Trophoblast cell (in vitro differentiated cells and primary cell): ENCODE measurements at regions not wholly inside any gene's neighbourhood (a gene's known extent, or its start where the extent isn't known, plus 50 kb on each side); places are given as distances from the start of the nearest gene placed in this dataset.

Experiments used
- DNase-seq, 2 donors: peaks; one replicate each; pipeline ENCODE4 v3.0.0-alpha.2; 2016
- H2AFZ ChIP-seq: 2 replicates; pipeline ENCODE4 v1.6.1; 2013; ENCODE audit warnings: low read length, moderate library complexity, mild to moderate bottlenecking; ENCODE audit not compliant: insufficient read depth, poor library complexity
- H2AK5ac ChIP-seq: 2 replicates; pipeline ENCODE4 v1.6.1; 2013; ENCODE audit warnings: mild to moderate bottlenecking, low read length
- H2BK120ac ChIP-seq: 2 replicates; pipeline ENCODE4 v1.6.1; 2013; ENCODE audit warnings: low read length, mild to moderate bottlenecking, moderate library complexity; ENCODE audit not compliant: insufficient read depth, poor library complexity
- H2BK12ac ChIP-seq: 2 replicates; pipeline ENCODE4 v1.6.1; 2013; ENCODE audit warnings: mild to moderate bottlenecking, low read length, moderate library complexity
- H2BK5ac ChIP-seq: 2 replicates; pipeline ENCODE4 v1.6.1; 2013; ENCODE audit warnings: low read length, low read depth, moderate library complexity, mild to moderate bottlenecking; ENCODE audit not compliant: poor library complexity
- H3K14ac ChIP-seq: 2 replicates; pipeline ENCODE4 v1.6.1; 2013; ENCODE audit warnings: mild to moderate bottlenecking, low read length
- H3K18ac ChIP-seq: 2 replicates; pipeline ENCODE4 v1.6.1; 2013; ENCODE audit warnings: mild to moderate bottlenecking, low read length
- H3K23ac ChIP-seq: 2 replicates; pipeline ENCODE4 v1.6.1; 2013; ENCODE audit warnings: low read length
- H3K27ac ChIP-seq: 2 replicates; pipeline ENCODE4 v1.5.1; 2013; ENCODE audit warnings: low read depth, mild to moderate bottlenecking, inconsistent platforms, low read length, moderate library complexity
- H3K27me3 ChIP-seq: 2 replicates; pipeline ENCODE4 v1.6.1; 2013; ENCODE audit warnings: inconsistent platforms, mild to moderate bottlenecking, low read length, moderate library complexity; ENCODE audit not compliant: insufficient read depth
- H3K36me3 ChIP-seq, 2 experiments: 1 replicate in 1 of 2; 2 replicates in 1 of 2; pipeline ENCODE4 v1.6.1; 2013; ENCODE audit warnings: low read length in 2 of 2, mild to moderate bottlenecking in 2 of 2, moderate library complexity in 1 of 2; ENCODE audit not compliant: insufficient read depth in 2 of 2, control insufficient read depth in 1 of 2
- H3K4ac ChIP-seq: 2 replicates; pipeline ENCODE4 v1.6.1; 2013; ENCODE audit warnings: low read depth, mild to moderate bottlenecking, low read length, moderate library complexity
- H3K4me1 ChIP-seq, 2 experiments: 1 replicate in 1 of 2; 2 replicates in 1 of 2; pipeline ENCODE4 v1.6.1; 2013; ENCODE audit warnings: low read length in 2 of 2, mild to moderate bottlenecking in 2 of 2, moderate library complexity in 1 of 2; ENCODE audit not compliant: insufficient read depth in 2 of 2, control insufficient read depth in 1 of 2
- H3K4me2 ChIP-seq: 2 replicates; pipeline ENCODE4 v1.6.1; 2013; ENCODE audit warnings: inconsistent platforms, mild to moderate bottlenecking, low read length, moderate library complexity
- H3K4me3 ChIP-seq: 2 replicates; pipeline ENCODE4 v1.5.1; 2013; ENCODE audit warnings: mild to moderate bottlenecking, low read depth, low read length, inconsistent platforms
- H3K79me1 ChIP-seq: one replicate; pipeline ENCODE4 v1.6.1; 2013; ENCODE audit warnings: low read length
- H3K79me2 ChIP-seq: 2 replicates; pipeline ENCODE4 v1.6.1; 2013; ENCODE audit warnings: low read length, mild to moderate bottlenecking; ENCODE audit not compliant: control insufficient read depth, insufficient read depth, poor library complexity
- H3K9ac ChIP-seq: 2 replicates; pipeline ENCODE4 v1.6.1; 2013; ENCODE audit warnings: mild to moderate bottlenecking, low read length
- H3K9me3 ChIP-seq: 2 replicates; pipeline ENCODE4 v1.6.1; 2013; ENCODE audit warnings: low read depth, mild to moderate bottlenecking, control low read depth, inconsistent platforms, low read length; ENCODE audit not compliant: insufficient read depth
- H4K12ac ChIP-seq: 2 replicates; pipeline ENCODE4 v1.6.1; 2013; ENCODE audit warnings: low read depth, mild to moderate bottlenecking, low read length, moderate library complexity
- H4K8ac ChIP-seq: 2 replicates; pipeline ENCODE4 v1.6.1; 2013; ENCODE audit warnings: low read depth, mild to moderate bottlenecking, low read length, moderate library complexity
- H4K91ac ChIP-seq: one replicate; pipeline ENCODE4 v1.6.1; 2013; ENCODE audit warnings: low read depth, mild to moderate bottlenecking, low read length, moderate library complexity
- WGBS: extraction: QIAGEN DNeasy Blood & Tissue Kit; methylation state at CpG from one replicate; pipeline ENCODE4 v1.1.7; 2013; ENCODE audit warnings: missing lambda C conversion rate; ENCODE audit not compliant: insufficient read length, insufficient coverage; ENCODE audit errors: extremely low coverage; 5-methylcytosine and 5-hydroxymethylcytosine counted together

- no peaks in the 10 kb centered on the region for H3K27me3 ChIP-seq
- H2BK12ac ChIP-seq = no peak overlapping the region
- no peak overlapping the region for H3K27ac ChIP-seq
- H3K23ac ChIP-seq = no peak overlapping the region
- H3K4me3 ChIP-seq = no peak overlapping the region
- no peaks in the 10 kb centered on the region for H3K9me3 ChIP-seq
- no peak overlapping the region for H4K91ac ChIP-seq
- H2BK120ac ChIP-seq = no peak overlapping the region
- H3K79me1 ChIP-seq = peaks cover 3% of the 10 kb centered on the region
- no peaks in the 10 kb centered on the region for H3K36me3 ChIP-seq
- H3K9ac ChIP-seq = no peak overlapping the region
- no peak overlapping the region for H3K18ac ChIP-seq
- H3K79me2 ChIP-seq = no peaks in the 10 kb centered on the region
- no peak for DNase-seq
- no peak overlapping the region for H2AK5ac ChIP-seq
- no CpG with 5 or more reads among the region's 15 CpGs for WGBS
- no peak overlapping the region for H2BK5ac ChIP-seq
- no peak overlapping the region for H4K12ac ChIP-seq
- H4K8ac ChIP-seq = no peak overlapping the region
- H2AFZ ChIP-seq = no peak overlapping the region
- H3K4me1 ChIP-seq = peaks cover 5 to 6% of the 10 kb centered on the region in 2 experiments
- H3K14ac ChIP-seq = no peak overlapping the region
- H3K4ac ChIP-seq = no peak overlapping the region
- no peak overlapping the region for H3K4me2 ChIP-seq
Observed at GRCh38 chr9:134487066-134487710, 154.4 kb upstream of the COL5A1 start.

DNA sequence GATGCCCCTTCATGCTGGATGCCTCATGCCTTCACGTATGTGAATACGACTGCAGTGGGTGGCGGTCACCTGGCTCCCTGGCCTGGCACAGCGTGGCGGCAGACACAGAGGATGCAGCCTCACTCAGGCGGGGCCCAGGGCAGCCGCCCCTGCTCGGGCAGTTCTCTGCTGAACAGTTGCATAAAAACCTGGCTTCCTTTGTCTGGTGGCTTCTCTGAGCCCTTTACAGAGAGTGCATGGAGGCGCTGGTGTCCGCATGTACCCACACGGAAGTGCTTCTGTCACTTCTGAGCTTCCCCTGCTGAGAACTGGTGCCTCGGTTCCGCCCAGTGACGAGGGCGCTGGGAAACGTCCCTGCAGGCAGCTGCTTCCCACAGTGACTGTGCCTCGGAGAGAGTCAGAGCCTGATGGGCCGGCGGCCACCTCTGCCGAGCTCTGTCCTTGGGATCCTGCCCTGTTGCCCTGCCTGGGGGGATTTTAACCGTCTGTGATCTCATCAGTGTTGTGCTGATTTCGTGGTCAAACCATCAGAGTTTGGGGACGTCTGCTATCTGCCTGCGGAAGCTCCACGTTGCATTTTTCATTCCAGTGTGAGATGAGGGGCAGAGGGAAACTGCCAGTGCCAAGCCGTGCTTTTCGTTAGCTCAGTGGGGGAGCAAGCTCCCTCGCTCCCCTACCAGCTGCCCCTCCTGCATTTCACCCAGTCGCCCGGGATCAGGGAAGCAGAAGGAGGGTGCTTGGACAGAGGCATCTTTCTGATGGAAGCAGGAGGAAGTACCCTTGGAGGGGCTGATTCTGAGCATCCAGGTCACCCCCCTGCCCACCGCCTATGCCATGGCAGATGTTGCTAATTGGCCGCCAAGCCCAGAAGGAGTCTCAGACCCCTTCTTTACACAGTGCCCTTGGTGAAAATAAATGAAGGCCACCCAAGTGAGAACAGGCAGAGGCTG is 153.0 kb upstream of the COL5A1 start:
- no peaks in the 10 kb centered on the region for H3K79me2 ChIP-seq
- no peak overlapping the region for H2AK5ac ChIP-seq
- no peak overlapping the region for H3K23ac ChIP-seq
- H3K4me2 ChIP-seq = no peak overlapping the region
- H4K8ac ChIP-seq = no peak overlapping the region
- H2BK12ac ChIP-seq = no peak overlapping the region
- no CpG with 5 or more reads among the region's 32 CpGs for WGBS
- no peak overlapping the region for H3K9ac ChIP-seq
- H3K4me3 ChIP-seq = peak overlapping the region; percentile 18
- peaks cover 7% of the 10 kb centered on the region for H3K79me1 ChIP-seq
- H3K4ac ChIP-seq = no peak overlapping the region
- no peaks in the 10 kb centered on the region for H3K36me3 ChIP-seq
- no peak overlapping the region for H3K14ac ChIP-seq
- no peak overlapping the region for H4K12ac ChIP-seq
- no peak overlapping the region for H3K18ac ChIP-seq
- H2AFZ ChIP-seq = no peak overlapping the region
- H3K9me3 ChIP-seq = no peaks in the 10 kb centered on the region
- peaks cover 5 to 10% of the 10 kb centered on the region in 2 experiments for H3K4me1 ChIP-seq
- no peak overlapping the region for H3K27ac ChIP-seq
- H4K91ac ChIP-seq = no peak overlapping the region
- no peak overlapping the region for H2BK5ac ChIP-seq
- no peak overlapping the region for H2BK120ac ChIP-seq
- no peaks in the 10 kb centered on the region for H3K27me3 ChIP-seq
- peak; percentile 51 to 56 for DNase-seq

DNA sequence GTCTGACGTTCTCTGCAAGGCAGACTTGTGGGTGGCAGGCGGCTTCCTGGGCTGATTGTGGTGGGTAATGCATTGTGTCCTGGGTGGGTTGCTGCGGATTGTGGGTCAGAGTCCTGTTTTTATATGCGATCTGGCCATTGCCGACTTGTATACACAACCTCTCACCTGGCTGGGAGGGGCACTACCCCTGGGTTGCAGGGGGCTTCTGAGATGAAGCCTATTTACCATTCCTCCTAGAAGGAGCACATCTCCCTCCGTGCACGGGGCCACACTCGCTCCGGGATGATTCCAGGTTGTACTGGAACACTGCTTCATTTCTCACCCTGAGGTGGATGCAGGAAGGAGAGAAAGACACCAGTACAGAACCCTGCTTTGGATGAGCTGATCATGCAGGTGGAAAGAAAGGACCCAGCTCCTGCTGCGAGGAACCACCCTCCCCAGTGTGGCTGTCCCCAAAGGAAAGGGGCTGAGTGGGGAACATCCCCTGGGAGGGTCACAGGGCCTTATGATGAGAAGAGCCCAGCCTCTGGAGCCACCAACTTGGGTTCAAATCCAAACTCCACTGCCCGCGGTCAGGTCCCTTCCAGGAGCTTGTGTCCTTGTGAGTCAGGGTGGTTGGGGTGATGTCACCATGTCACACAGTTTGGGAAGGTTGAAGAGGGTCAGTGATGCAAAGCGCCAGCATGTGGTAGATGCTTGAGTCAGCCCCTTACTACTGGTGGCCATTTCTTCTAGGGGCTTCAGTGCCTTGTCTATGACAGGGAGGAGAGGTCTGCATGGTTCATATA is 151.8 kb upstream of the COL5A1 start:
- WGBS = no CpG with 5 or more reads among the region's 13 CpGs

GRCh38 chr9:134490446-134490845 is 151.2 kb upstream of the COL5A1 start:
- H3K27me3 ChIP-seq = no peaks in the 10 kb centered on the region
- no peak overlapping the region for H2AFZ ChIP-seq
- no peak overlapping the region for H3K4me3 ChIP-seq
- H3K27ac ChIP-seq = no peak overlapping the region
- H2BK12ac ChIP-seq = no peak overlapping the region
- H3K4me2 ChIP-seq = no peak overlapping the region
- H4K8ac ChIP-seq = no peak overlapping the region
- peaks cover 7% of the 10 kb centered on the region for H3K79me1 ChIP-seq
- H3K18ac ChIP-seq = no peak overlapping the region
- peaks cover 5 to 10% of the 10 kb centered on the region in 2 experiments for H3K4me1 ChIP-seq
- H3K9ac ChIP-seq = no peak overlapping the region
- H3K4ac ChIP-seq = no peak overlapping the region
- H4K12ac ChIP-seq = no peak overlapping the region
- H4K91ac ChIP-seq = no peak overlapping the region
- H2AK5ac ChIP-seq = no peak overlapping the region
- no CpG with 5 or more reads among the region's 9 CpGs for WGBS
- DNase-seq = no peak
- H3K79me2 ChIP-seq = no peaks in the 10 kb centered on the region
- no peak overlapping the region for H2BK120ac ChIP-seq
- H3K9me3 ChIP-seq = no peaks in the 10 kb centered on the region
- no peaks in the 10 kb centered on the region for H3K36me3 ChIP-seq
- no peak overlapping the region for H3K14ac ChIP-seq
- H2BK5ac ChIP-seq = no peak overlapping the region
- H3K23ac ChIP-seq = no peak overlapping the region

More for the DNA sequence above, 151.8 kb upstream of the COL5A1 start:
- Histone ChIP-seq H4K8ac (no peak overlapping the region), H3K9me3 (no peaks in the 10 kb centered on the region), H3K4me3 (no peak overlapping the region), H3K4ac (no peak overlapping the region), H3K23ac (no peak overlapping the region), H3K79me2 (no peaks in the 10 kb centered on the region), H2AFZ (no peak overlapping the region), H4K91ac (no peak overlapping the region), H3K79me1 (peaks cover 7% of the 10 kb centered on the region), H4K12ac (no peak overlapping the region), H2BK120ac (no peak overlapping the region), H3K36me3 (no peaks in the 10 kb centered on the region), H3K27ac (no peak overlapping the region), H2AK5ac (no peak overlapping the region), H3K18ac (no peak overlapping the region), H3K9ac (no peak overlapping the region), H2BK5ac (no peak overlapping the region), H3K14ac (no peak overlapping the region), H3K27me3 (no peaks in the 10 kb centered on the region), H3K4me1 (peaks cover 5 to 10% of the 10 kb centered on the region in 2 experiments), H2BK12ac (no peak overlapping the region), H3K4me2 (no peak overlapping the region)
- DNase-seq = peak in 1 of 2 donors; percentile 16
